Posterior cingulate gyrus (tissue), 11 donors: ENCODE measurements at regions not wholly inside any gene's neighbourhood (a gene's known extent, or its start where the extent isn't known, plus 50 kb on each side); places are given as distances from the start of the nearest gene placed in this dataset.

Experiments
- DNase-seq, 10 donors: peaks; one replicate each; pipeline versions ENCODE4 v3.0.0 to v3.0.0-alpha.2; 2020 to 2021; ENCODE audit warnings: mixed read lengths in 3 of 10
- intact Hi-C: fragments of 100-400 bp; cut with DNase I; formaldehyde crosslinking; loops from one replicate; pipeline ENCODE4 v1.15.1; 2023

DNA sequence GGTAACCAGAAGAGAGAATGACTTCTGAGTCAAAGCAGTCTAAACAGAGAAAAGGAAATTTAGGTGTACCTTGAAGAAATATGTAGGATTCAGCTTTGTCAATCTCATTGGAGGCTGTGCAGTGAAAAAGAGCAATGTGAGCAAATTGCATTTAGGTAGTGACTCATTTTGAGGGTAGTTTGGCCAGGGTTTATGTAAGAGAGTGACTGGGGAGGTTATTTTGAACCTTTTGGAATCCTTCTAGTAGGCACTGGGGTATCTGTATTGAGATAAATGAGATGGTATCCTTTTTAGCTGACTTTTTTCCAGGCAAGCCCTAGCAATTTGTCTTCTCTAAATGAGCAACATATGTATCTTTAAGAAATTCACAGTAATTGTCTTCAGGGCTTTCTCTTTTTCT is 95.9 kb downstream of the DISP1 start:
- DNase-seq = no peak
- intact Hi-C loops = no loop called here

GRCh38 chr1:222911866-222912265 is 97.0 kb downstream of the DISP1 start:
- intact Hi-C loops = no loop called here
- no peak for DNase-seq

GRCh38 chr1:222912730-222913129 is 97.9 kb downstream of the DISP1 start:
- no peak for DNase-seq
- intact Hi-C loops = no loop called here

- no peak for DNase-seq
- intact Hi-C loops = no loop called here
These were observed 100.2 kb downstream of the DISP1 start for GRCh38 chr1:222914861-222915632.

GRCh38 chr1:222916100-222916499 is 101.3 kb downstream of the DISP1 start:
- DNase-seq = no peak
- intact Hi-C loops = no loop called here

DNA sequence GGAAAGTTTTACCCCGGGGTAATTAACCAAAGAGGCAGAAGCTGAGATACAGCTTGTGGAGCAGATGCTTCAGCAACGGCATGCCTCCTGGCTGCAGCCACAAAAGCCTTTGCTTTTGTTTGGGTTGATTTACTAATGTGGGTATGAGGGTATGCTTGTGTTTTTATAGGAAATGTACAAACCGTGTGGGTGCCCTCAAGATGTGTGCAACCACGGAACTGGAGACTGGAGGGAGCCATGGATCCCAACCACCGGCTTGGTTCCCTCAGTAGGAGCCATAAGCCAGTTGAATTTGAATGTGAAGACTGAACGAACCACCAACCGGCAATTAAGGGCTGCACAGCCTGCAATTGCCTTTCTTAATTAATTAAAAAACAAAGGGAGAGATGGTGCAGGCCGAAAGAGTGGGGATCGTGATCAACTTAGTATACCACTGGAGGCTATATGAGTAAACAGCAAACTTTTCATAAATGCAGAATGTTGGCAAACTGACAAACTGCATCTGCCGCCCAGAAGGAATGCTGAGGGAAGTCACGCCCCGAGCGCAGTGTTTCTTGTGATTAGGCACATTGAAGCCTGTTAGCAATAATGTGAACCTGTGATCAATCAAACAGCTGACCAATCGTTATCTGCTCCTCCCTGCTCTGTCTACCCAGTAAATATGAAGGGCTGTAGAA is 104.1 kb downstream of the DISP1 start:
- intact Hi-C loops = no loop called here
- peak in 1 of 10 donors; percentile 48 for DNase-seq

DNA sequence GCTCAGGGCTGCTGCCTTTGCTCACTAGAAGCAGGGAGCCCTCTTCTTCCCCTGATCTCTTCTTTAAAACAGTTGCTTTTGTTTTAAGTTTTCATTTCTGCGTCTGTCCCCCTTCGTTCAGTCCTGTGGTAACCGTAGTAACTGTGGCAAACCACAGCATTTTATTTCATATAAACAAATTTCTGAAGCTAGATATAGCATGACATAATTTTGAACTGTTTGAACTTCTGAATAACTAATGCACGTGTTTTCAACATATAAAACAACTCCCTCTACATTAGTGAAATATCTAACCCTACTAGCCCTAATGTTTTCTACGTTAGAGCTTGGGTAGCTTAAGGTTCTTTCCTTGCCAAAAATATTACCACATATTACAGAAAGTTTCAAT is 104.6 kb downstream of the DISP1 start:
- DNase-seq = no peak
- intact Hi-C loops = no loop called here

- intact Hi-C loops = no loop called here
- no peak for DNase-seq
These were observed 105.3 kb downstream of the DISP1 start for GRCh38 chr1:222920169-222920568.

DNA sequence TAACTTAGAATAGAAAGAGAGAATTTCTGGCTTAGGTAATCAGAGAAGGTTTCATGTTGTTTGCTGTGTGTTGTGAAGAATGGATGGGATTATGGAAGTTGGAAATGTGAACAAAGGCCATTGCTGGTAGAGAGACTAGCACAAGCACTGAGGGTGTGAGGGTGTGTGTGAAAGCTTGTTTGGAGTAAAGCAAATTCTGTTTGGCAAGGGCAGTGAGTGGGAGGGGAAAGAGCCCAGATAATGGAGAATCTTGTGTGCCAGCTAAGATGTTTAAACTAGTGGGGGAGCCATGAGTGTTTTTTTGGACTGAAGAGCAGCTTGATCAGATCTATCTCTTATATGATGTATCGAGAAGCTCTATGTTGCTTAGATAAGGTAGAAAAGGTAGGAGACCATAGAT is 107.1 kb downstream of the DISP1 start:
- no peak for DNase-seq
- intact Hi-C loops = no loop called here

DNA sequence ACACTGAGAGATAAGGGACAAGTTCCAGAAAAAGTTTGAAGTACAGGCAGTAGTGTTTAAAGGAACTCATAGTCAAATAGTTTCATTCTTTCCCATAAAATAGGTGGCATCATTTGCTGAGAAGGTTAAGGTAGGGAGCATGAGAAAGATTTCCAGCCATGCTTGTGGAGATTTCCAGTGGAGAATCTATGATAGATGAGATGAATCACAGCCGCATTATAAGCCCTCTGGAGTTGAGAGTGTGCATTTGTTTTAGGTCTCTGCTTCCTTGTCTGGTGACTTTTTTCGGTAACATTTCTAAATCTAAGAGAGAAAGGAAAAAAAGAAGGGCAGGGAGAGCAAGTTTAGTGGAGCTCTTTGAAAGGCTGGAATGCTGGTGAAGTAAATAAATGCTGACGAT is 108.7 kb downstream of the DISP1 start:
- intact Hi-C loops = no loop called here
- DNase-seq = no peak

DNA sequence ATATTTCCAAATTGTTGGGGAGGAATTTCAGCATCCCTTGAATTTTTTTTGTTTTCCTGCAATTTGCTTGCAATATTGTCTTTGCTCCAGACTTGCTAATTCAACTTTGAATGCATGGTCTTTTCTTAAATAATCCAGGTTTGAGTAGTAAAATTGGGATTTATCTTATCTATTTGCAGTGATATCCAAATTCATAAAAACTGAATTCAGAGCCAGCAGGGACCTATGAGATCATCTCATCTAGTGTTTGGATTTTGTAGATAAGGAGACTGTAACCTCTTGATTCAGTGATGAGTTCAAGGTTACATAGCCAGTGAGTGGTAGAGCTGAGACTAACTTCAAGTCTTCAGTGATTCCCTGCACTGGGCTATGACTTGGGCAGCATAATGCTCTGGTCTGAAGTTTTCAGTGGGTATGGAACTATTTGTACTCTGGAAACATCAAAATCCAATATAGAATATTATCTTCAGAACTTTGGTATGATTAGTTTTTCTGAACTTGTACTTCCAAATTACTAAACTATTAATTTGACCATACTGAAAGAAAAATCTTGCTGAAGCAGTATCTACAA is 109.4 kb downstream of the DISP1 start:
- intact Hi-C loops = no loop called here
- DNase-seq = no peak

DNA sequence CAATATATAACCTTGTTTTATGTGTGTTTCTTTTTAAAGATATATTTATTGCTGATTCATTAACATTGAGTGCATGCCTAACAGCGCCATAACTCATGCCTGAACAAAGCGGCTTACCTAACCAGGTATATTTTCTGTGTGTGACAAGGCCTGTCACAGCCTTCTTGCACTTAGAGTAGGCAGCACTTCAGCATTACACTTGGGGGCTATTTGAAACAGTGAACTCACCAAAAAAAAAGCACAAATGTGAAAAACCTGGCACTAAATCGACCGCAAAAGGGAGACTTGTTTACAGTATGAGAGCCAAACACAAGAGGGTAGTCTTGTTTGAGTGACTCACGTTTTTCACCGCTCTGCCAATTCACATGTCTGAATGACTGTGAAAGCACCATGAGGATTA is 111.7 kb downstream of the DISP1 start:
- intact Hi-C loops = no loop called here
- DNase-seq = no peak

DNA sequence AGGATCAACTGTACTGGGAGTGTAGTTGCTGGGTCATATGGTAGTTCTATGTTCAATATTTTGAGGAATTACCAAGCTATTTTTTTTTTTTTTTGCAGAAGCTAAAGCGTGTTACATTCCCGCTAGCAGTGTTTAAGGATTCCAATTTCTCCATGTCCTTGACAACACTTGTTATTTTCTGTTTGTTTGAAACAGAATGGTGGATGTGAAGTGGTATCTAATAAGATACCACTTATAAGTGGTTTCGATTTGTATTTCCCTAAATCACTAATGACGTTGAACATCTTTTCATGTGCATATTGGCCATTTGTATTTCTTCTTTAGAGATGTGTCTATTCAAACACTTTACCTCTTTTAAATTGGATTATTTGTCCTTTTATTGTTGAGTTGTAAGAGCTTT is 112.2 kb downstream of the DISP1 start:
- intact Hi-C loops = no loop called here
- DNase-seq = no peak

- peak in 5 of 10 donors; percentile 25 to 87 (median 36) for DNase-seq
- intact Hi-C loops = no loop called here
These were observed 113.4 kb downstream of the DISP1 start for GRCh38 chr1:222928212-222928611.

GRCh38 chr1:222930070-222930469 is 115.2 kb downstream of the DISP1 start:
- no peak for DNase-seq
- intact Hi-C loops = no loop called here

- no peak for DNase-seq
These were observed 116.2 kb downstream of the DISP1 start for GRCh38 chr1:222931023-222931422.

GRCh38 chr1:222933273-222933672 is 118.4 kb downstream of the DISP1 start:
- intact Hi-C loops = no loop called here
- no peak for DNase-seq

More at GRCh38 chr1:222931023-222931422, 116.2 kb downstream of the DISP1 start:
- intact Hi-C loops = no loop called here

DNA sequence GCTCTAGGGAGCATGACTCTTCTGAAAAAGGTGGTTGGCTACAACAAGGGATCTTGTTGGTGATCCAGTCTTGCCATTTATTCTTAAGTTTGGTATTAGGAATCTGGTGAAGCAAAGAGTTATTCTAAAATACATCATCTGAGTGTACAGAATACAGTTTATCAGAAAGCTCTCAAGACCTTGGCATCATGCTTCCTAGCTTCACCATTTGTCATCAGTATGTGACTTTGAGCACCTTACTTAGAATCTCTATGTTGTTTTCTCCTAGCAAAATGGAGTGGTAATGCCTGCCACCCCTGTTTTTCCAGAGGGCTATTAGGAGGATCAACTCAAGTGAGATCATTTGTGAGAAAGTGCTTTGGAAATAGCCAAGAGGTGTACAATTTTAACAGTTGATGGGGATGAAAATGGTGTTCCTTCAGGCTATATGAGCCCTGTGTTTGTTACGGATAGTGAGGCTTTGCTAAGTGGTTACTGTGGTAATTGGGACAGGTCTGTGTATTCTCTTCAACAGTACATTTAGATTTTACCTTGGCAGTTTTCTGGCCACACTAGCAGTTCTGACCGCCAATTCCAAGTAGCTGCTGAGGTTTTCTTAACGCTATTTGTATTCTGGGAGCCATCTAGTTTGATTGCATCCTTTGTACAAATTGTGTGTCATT is 120.5 kb downstream of the DISP1 start:
- no peak for DNase-seq
- intact Hi-C loops = no loop called here

DNA sequence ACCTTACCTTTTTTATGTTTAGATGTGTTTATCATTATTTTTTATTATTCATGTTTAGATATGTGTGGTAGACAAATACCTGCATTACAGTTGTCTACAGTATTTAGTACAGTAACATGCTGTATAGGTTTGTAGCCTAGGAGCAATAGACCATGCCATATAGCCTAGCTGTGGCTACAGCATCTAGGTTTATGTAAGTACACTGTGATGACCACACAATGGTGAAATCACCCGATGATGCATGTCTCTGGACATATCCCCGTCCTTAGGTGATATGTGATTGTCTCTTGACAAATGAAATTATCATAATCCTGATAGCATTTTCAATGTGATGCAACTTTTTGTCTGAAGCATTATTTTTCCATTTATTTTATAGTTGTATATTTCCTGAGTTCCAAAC is 121.2 kb downstream of the DISP1 start:
- DNase-seq = no peak
- intact Hi-C loops = no loop called here

- intact Hi-C loops = no loop called here
- DNase-seq = no peak
These were observed 124.1 kb downstream of the DISP1 start for GRCh38 chr1:222938986-222939385.

DNA sequence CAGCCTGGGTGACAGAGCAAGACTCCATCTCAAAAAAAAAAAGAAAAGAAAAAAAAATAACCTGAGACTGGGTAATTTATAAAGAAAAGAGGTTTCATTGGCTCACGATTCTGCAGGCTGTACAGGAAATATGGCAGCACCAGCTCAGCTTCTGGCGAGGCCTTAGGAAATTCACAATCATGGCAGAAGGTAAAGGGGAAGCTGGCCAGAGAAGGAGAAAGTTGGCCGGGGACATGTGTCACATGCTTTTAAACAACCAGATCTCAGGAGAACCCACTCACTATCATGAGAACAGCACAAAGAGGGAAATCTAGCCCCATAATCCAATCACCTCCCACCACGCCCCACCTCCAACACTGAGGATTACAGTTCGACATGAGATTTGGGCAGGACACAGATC is 125.3 kb downstream of the DISP1 start:
- no peak for DNase-seq
- intact Hi-C loops = loop anchor here (10.0 kb wide), 1 partner anchor 125 kb away; the partner anchor contains the start of gene DISP1
